ENCODE measurements at regions not wholly inside any gene's neighbourhood (a gene's known extent, or its start where the extent isn't known, plus 50 kb on each side); places are given as distances from the start of the nearest gene placed in this dataset.

GRCh38 chr6:6880745-6881437, 226.9 kb upstream of the RREB1 start:
- H3K27ac ChIP-seq: no peak overlapping the region
- DNase-seq (ENCODE audit: low read depth, low spot score): no peak

- DNase-seq (ENCODE audit: low read depth, low spot score): peak; percentile 49
- no peak overlapping the region for H3K27ac ChIP-seq
These were observed 226.1 kb upstream of the RREB1 start for GRCh38 chr6:6881438-6882225.

- no peak for DNase-seq (ENCODE audit: low read depth, low spot score)
- peak overlapping the region; percentile 36 for H3K27ac ChIP-seq
These were observed 225.2 kb upstream of the RREB1 start for GRCh38 chr6:6882592-6882991.

GRCh38 chr6:6883011-6883410, 224.8 kb upstream of the RREB1 start:
- H3K27ac ChIP-seq: peak overlapping the region; percentile 36
- peak; percentile 41 for DNase-seq (ENCODE audit: low read depth, low spot score)

GRCh38 chr6:6884193-6884627, 223.6 kb upstream of the RREB1 start:
- no peak for DNase-seq (ENCODE audit: low read depth, low spot score)
- H3K27ac ChIP-seq: no peak overlapping the region

GRCh38 chr6:6884916-6885315, 222.8 kb upstream of the RREB1 start:
- no peak overlapping the region for H3K27ac ChIP-seq
- no peak for DNase-seq (ENCODE audit: low read depth, low spot score)

GRCh38 chr6:6885521-6886170, 222.1 kb upstream of the RREB1 start:
- no peak overlapping the region for H3K27ac ChIP-seq
- no peak for DNase-seq (ENCODE audit: low read depth, low spot score)

- no peak overlapping the region for H3K27ac ChIP-seq
- DNase-seq (ENCODE audit: low read depth, low spot score): no peak
These were observed 221.4 kb upstream of the RREB1 start for GRCh38 chr6:6886171-6886885.

GRCh38 chr6:6886886-6887285, 220.9 kb upstream of the RREB1 start:
- no peak for DNase-seq (ENCODE audit: low read depth, low spot score)
- H3K27ac ChIP-seq: no peak overlapping the region

- no peak for DNase-seq (ENCODE audit: low read depth, low spot score)
- no peak overlapping the region for H3K27ac ChIP-seq
These were observed 218.2 kb upstream of the RREB1 start for GRCh38 chr6:6889601-6890000.

GRCh38 chr6:6890400-6890858, 217.3 kb upstream of the RREB1 start:
- no peak for DNase-seq (ENCODE audit: low read depth, low spot score)

GRCh38 chr6:6891125-6891721, 216.5 kb upstream of the RREB1 start:
- DNase-seq (ENCODE audit: low read depth, low spot score): no peak
- peak overlapping the region; percentile 33 for H3K27ac ChIP-seq

More at GRCh38 chr6:6890400-6890858, 217.3 kb upstream of the RREB1 start:
- no peak overlapping the region for H3K27ac ChIP-seq

GRCh38 chr6:6891949-6892461, 215.8 kb upstream of the RREB1 start:
- peak; percentile 59 for DNase-seq (ENCODE audit: low read depth, low spot score)
- H3K27ac ChIP-seq: peak overlapping the region; percentile 33

- DNase-seq (ENCODE audit: low read depth, low spot score): no peak
- peak overlapping the region; percentile 33 for H3K27ac ChIP-seq
These were observed 214.8 kb upstream of the RREB1 start for GRCh38 chr6:6892744-6893583.

- DNase-seq (ENCODE audit: low read depth, low spot score): peak; percentile 86
- H3K27ac ChIP-seq: peak overlapping the region; percentile 33
These were observed 214.1 kb upstream of the RREB1 start for GRCh38 chr6:6893701-6894100.

GRCh38 chr6:6895929-6896328, 211.8 kb upstream of the RREB1 start:
- H3K27ac ChIP-seq: no peak overlapping the region

GRCh38 chr6:6897140-6897539, 210.6 kb upstream of the RREB1 start:
- no peak for DNase-seq (ENCODE audit: low read depth, low spot score)
- H3K27ac ChIP-seq: no peak overlapping the region

More at GRCh38 chr6:6895929-6896328, 211.8 kb upstream of the RREB1 start:
- no peak for DNase-seq (ENCODE audit: low read depth, low spot score)

- DNase-seq (ENCODE audit: low read depth, low spot score): no peak
- H3K27ac ChIP-seq: peak overlapping the region; percentile 48
These were observed 207.1 kb upstream of the RREB1 start for GRCh38 chr6:6900569-6901204.

All from epithelial cell of prostate (primary cell).